Smooth muscle cell (in vitro differentiated cells): ENCODE measurements at regions not wholly inside any gene's neighbourhood (a gene's known extent, or its start where the extent isn't known, plus 50 kb on each side); places are given as distances from the start of the nearest gene placed in this dataset.

Source experiments
- DNase-seq: peaks from one replicate; lab custom pipeline; 2025; ENCODE audit not compliant: unreplicated experiment; lab: John Stamatoyannopoulos, UW
- H2AFZ ChIP-seq: fragments of 200-600 bp; sonication (generic); 2 replicates; pipeline ENCODE4 v1.6.0; 2016; ENCODE audit warnings: antibody characterized with exemption, low read depth, mild to moderate bottlenecking
- H3F3A ChIP-seq: fragments of 200-600 bp; sonication (generic); 2 replicates; pipeline ENCODE4 v1.6.0; 2017; ENCODE audit warnings: antibody characterized with exemption, low read depth
- H3K27ac ChIP-seq: fragments of 200-600 bp; sonication (generic); 2 replicates; pipeline ENCODE4 v1.5.1; 2016; ENCODE audit warnings: low read depth, mild to moderate bottlenecking
- H3K27me3 ChIP-seq: fragments of 200-600 bp; sonication (generic); 2 replicates; pipeline ENCODE4 v1.6.1; 2016; ENCODE audit warnings: low read depth, mild to moderate bottlenecking
- H3K36me3 ChIP-seq: fragments of 200-600 bp; sonication (generic); 2 replicates; pipeline ENCODE4 v1.5.1; 2016; ENCODE audit warnings: low read depth
- H3K4me1 ChIP-seq: fragments of 200-600 bp; sonication (generic); 2 replicates; pipeline ENCODE4 v1.5.1; 2016; ENCODE audit warnings: low read depth
- H3K4me2 ChIP-seq: fragments of 200-600 bp; sonication (generic); 2 replicates; pipeline ENCODE4 v1.6.0; 2016; ENCODE audit warnings: mild to moderate bottlenecking
- H3K4me3 ChIP-seq: fragments of 200-600 bp; sonication (generic); 2 replicates; pipeline ENCODE4 v1.5.1; 2016; ENCODE audit warnings: mild to moderate bottlenecking
- H3K79me2 ChIP-seq: fragments of 200-600 bp; sonication (generic); 2 replicates; pipeline ENCODE4 v1.6.0; 2016; ENCODE audit warnings: low read depth, mild to moderate bottlenecking
- H3K9ac ChIP-seq: fragments of 200-600 bp; sonication (generic); 2 replicates; pipeline ENCODE4 v1.6.0; 2016; ENCODE audit warnings: low read depth
- H3K9me3 ChIP-seq: fragments of 200-600 bp; sonication (generic); replicated peaks from 2 replicates; pipeline ENCODE4 v1.5.1; 2016; ENCODE audit warnings: low read depth
- H4K20me1 ChIP-seq: fragments of 200-600 bp; sonication (generic); 2 replicates; pipeline ENCODE4 v1.6.0; 2016; ENCODE audit warnings: low read depth
- WGBS: methylation state at CpG from one replicate; pipeline ENCODE4 v1.1.7; 2016; ENCODE audit warnings: low lambda C conversion rate; 5-methylcytosine and 5-hydroxymethylcytosine counted together
- TF ChIP-seq, protein P1 (sequence below): fragments of 200-600 bp; sonication (generic); IDR thresholded peaks from 2 replicates; pipeline ENCODE4 v1.5.1; 2017; ENCODE audit warnings: borderline replicate concordance, mild to moderate bottlenecking, antibody characterized with exemption; ENCODE audit not compliant: insufficient read depth, poor library complexity, severe bottlenecking

DNA sequence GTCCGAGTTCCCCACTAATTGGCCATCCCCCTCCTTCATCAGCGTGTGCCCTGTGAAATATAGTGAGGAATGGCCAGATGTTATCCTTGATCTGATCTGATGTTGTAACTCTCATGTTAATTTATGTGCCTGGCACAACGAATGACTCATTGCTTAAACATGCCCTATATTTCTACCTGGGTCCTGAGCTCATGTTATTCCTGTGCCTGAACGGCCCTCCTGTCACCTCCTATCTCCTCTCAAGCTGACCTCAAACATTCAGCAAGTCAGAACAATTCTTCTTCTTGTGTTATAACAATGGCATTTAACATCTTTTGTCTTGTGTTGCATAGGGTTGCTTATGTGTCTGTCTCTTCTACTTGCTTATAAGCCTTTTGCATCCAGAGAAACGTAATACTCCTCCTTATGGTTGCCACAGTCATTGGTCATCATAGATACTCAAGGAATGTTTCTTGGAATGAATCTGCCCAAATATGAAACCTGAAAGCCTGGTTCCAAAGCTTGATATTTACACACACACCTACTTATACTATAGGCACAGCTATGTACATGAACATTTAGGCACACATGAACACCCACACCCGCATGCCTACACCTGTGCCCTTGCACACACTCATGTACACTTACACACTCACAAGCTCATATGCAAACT lies 80.2 kb upstream of the PHLPP1 start:
- H3K4me1 ChIP-seq = no peaks in the 10 kb centered on the region
- H3K27ac ChIP-seq = no peak overlapping the region
- no peak overlapping the region for H3K4me2 ChIP-seq
- TF ChIP-seq, protein P1, sequence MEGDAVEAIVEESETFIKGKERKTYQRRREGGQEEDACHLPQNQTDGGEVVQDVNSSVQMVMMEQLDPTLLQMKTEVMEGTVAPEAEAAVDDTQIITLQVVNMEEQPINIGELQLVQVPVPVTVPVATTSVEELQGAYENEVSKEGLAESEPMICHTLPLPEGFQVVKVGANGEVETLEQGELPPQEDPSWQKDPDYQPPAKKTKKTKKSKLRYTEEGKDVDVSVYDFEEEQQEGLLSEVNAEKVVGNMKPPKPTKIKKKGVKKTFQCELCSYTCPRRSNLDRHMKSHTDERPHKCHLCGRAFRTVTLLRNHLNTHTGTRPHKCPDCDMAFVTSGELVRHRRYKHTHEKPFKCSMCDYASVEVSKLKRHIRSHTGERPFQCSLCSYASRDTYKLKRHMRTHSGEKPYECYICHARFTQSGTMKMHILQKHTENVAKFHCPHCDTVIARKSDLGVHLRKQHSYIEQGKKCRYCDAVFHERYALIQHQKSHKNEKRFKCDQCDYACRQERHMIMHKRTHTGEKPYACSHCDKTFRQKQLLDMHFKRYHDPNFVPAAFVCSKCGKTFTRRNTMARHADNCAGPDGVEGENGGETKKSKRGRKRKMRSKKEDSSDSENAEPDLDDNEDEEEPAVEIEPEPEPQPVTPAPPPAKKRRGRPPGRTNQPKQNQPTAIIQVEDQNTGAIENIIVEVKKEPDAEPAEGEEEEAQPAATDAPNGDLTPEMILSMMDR = no peak
- no peaks in the 10 kb centered on the region for H3K36me3 ChIP-seq
- H3K27me3 ChIP-seq = no peaks in the 10 kb centered on the region
- H2AFZ ChIP-seq = no peak overlapping the region
- H3F3A ChIP-seq = no peaks in the 10 kb centered on the region
- no peaks in the 10 kb centered on the region for H4K20me1 ChIP-seq
- H3K9ac ChIP-seq = no peak overlapping the region
- WGBS = 56% methylated on average over 6 of the region's 6 CpGs
- H3K9me3 ChIP-seq = no peaks in the 10 kb centered on the region
- no peak for DNase-seq
- no peak overlapping the region for H3K4me3 ChIP-seq
- H3K79me2 ChIP-seq = no peaks in the 10 kb centered on the region

- no peak overlapping the region for H3K27ac ChIP-seq
- no peaks in the 10 kb centered on the region for H3K4me1 ChIP-seq
- no peak for DNase-seq
- no peak overlapping the region for H3K4me3 ChIP-seq
- no peaks in the 10 kb centered on the region for H3K36me3 ChIP-seq
- TF ChIP-seq, protein P1 = no peak
- no peak overlapping the region for H2AFZ ChIP-seq
- no peaks in the 10 kb centered on the region for H3F3A ChIP-seq
- no peaks in the 10 kb centered on the region for H4K20me1 ChIP-seq
- 93% methylated on average over 3 of the region's 3 CpGs for WGBS
- no peaks in the 10 kb centered on the region for H3K79me2 ChIP-seq
- H3K27me3 ChIP-seq = no peaks in the 10 kb centered on the region
- no peaks in the 10 kb centered on the region for H3K9me3 ChIP-seq
- H3K4me2 ChIP-seq = no peak overlapping the region
- H3K9ac ChIP-seq = no peak overlapping the region
Measured at GRCh38 chr18:62637403-62637802, 77.9 kb upstream of the PHLPP1 start.

GRCh38 chr18:62637807-62638687 lies 77.3 kb upstream of the PHLPP1 start:
- Histone ChIP-seq H3F3A (no peaks in the 10 kb centered on the region), H3K4me2 (no peak overlapping the region), H3K9me3 (no peaks in the 10 kb centered on the region), H3K27me3 (no peaks in the 10 kb centered on the region), H3K27ac (no peak overlapping the region), H3K4me3 (no peak overlapping the region), H4K20me1 (no peaks in the 10 kb centered on the region), H3K79me2 (no peaks in the 10 kb centered on the region), H3K36me3 (no peaks in the 10 kb centered on the region), H3K9ac (no peak overlapping the region), H2AFZ (no peak overlapping the region), H3K4me1 (peaks cover 1% of the 10 kb centered on the region)
- TF ChIP-seq, protein P1 = peak; percentile 29
- DNase-seq = no peak
- 65% methylated on average over 7 of the region's 7 CpGs for WGBS

- no peak for DNase-seq
- Histone ChIP-seq H3K4me3 (no peak overlapping the region), H4K20me1 (no peaks in the 10 kb centered on the region), H3K27ac (no peak overlapping the region), H2AFZ (peak overlapping the region; percentile 54), H3K27me3 (no peaks in the 10 kb centered on the region), H3F3A (no peaks in the 10 kb centered on the region), H3K9ac (no peak overlapping the region), H3K36me3 (no peaks in the 10 kb centered on the region), H3K4me2 (no peak overlapping the region), H3K4me1 (peaks cover 5% of the 10 kb centered on the region), H3K9me3 (no peaks in the 10 kb centered on the region), H3K79me2 (no peaks in the 10 kb centered on the region)
- WGBS = 59% methylated on average over 5 of the region's 5 CpGs
- TF ChIP-seq, protein P1 = no peak
Measured at GRCh38 chr18:62643181-62643580, 72.2 kb upstream of the PHLPP1 start.
